ENCODE measurements at regions not wholly inside any gene's neighbourhood (a gene's known extent, or its start where the extent isn't known, plus 50 kb on each side); places are given as distances from the start of the nearest gene placed in this dataset.

- no peak for ATAC-seq
Observed at GRCh38 chr21:15487196-15487550, 242.6 kb upstream of the USP25 start.

DNA sequence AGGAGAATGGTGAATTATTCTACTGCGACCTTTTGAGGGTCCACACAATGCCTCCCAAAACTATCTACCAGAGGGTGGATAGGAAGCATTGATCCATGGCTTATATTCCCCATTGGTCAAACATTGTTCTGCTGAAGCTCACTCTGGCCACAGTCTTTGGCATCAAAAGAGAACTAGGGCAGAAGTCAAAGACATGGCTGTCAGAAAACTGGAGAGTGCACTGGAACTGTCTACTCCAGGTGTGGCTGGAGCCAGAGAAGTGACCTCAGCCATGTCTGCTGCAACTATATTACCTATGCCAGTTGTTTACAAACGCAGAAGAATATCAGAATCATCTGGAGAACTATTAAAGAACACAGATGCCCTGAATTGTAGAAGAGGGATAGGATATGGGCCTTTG, 238.7 kb upstream of the USP25 start:
- no peak for ATAC-seq

DNA sequence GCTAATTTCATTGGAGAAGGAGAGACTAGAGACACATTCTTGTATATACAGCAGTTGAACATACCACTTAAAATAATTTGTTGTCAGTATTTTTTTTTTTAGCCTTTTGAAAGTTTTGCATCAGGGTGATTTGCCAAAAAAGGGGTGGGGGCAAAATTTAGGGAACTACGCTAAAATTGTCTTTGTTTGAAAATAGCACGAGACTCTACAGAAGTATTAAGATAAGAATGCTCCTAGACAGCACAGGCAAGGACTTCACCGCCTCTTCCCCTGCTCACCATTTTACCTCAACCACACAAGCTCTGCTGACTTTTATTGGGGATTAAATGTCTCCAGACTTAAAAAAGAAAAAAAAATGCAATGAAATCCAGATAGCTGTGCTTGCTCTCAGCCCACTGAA, 236.1 kb upstream of the USP25 start:
- no peak for ATAC-seq

- no peak for ATAC-seq
Observed at GRCh38 chr21:15494481-15494880, 235.3 kb upstream of the USP25 start.

- ATAC-seq = no peak
Observed at GRCh38 chr21:15495965-15496364, 233.8 kb upstream of the USP25 start.

- no peak for ATAC-seq
Observed at GRCh38 chr21:15496911-15497310, 232.9 kb upstream of the USP25 start.

- ATAC-seq = peak; percentile 76 to 78
Observed at GRCh38 chr21:15498455-15498854, 231.3 kb upstream of the USP25 start.

DNA sequence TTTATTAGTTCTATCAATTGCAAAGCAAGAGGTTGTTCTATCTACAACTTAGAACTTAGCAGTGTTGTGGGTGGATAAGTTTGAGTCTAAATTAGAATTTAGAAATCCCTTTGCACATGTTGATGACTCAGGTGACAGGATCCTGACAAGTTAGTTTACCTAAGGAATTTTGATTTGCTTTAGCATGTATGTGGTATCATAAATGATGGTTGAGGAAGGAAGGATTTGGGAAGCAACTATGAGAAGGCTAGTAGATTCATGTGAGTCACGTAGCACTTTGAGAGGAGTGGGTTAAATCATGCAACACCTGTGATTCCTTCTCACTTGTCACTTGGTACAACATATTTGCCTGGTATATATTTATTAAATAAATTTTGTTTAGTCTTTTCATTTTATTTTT, 223.7 kb upstream of the USP25 start:
- ATAC-seq = no peak

DNA sequence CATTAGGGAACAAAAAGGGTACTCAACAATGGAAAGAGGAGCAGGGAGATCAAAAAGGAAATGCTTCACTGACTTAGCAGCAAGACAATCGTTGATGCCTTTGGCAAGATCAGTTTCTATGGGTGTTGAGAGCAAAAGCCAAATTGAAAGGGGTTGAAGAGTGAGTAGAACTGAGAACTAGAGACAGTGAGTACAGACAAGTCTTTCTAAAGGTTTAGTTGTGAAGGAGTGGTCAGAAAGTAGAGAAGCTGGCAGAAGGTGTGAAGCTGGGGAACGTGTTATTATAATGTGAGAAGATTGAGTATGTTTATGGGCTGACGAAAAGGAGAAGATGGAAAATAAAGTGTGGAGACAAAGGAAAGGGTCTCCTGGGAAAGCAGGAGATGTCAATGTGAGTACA, 221.2 kb upstream of the USP25 start:
- no peak for ATAC-seq

GRCh38 chr21:15514073-15514946, 215.5 kb upstream of the USP25 start:
- peak; percentile 89 to 91 for ATAC-seq

- ATAC-seq = no peak
Observed at GRCh38 chr21:15515908-15516307, 213.9 kb upstream of the USP25 start.

GRCh38 chr21:15517394-15517793, 212.4 kb upstream of the USP25 start:
- ATAC-seq = no peak

DNA sequence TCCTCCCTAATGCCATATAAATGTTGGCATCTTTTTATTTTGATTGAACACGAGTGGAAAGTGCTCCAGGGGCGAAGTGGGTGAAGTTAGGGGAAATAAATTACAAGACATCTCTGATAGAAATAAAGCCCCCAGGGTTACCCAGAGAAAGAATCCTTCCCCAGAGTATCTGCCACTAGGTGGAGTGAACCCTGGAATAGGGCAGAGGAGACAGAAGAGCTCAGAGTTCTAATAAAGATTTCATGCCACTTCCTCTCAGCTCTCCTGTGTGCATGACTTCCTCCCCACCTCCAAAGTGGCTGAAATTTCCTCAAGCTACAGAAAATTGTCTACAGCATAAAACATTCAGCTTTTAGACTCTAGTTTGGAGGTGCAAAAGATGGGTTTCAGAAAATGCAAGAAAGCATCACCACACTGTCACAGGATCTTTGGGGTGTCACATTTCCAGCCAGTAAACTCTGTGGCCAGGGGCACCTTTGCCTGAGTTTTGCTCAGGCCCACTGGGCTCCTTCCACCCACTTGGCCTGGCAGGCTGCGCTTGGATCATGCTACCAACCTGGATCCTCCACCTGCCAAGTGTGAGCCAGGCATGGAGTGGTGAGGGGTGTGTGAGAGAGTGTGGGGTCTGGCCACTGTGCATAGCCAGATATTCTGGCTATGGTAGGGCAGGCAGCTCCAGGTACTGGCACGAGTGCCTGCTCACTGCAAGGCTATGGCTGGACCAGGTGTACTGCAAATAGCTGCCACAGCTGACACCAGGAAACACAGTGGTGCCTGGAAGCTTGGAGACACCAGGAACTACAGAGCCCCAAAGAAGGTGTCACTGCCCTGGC, 208.8 kb upstream of the USP25 start:
- peak in 1 of 2 donors; percentile 17 for ATAC-seq

GRCh38 chr21:15521644-15522001, 208.2 kb upstream of the USP25 start:
- ATAC-seq = no peak

DNA sequence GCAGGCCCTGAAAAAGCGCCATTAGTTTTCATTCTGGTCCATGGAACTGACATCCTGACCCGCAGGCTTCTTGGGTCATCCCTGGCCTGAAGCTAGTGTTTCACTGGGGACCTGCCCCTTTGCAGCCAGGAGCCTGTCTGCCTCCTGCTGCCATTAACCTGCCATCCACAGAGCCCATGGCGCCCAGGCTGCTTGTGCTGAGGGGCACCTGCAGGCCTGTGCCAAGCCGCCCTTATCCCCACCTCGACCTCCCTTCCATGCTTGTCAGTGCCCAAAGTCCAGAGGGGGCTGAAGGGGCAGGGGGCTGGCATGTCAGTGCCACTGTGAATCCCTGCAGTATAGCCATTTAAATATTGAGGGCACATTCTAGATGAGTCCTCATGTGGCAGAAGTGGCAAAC, 207.6 kb upstream of the USP25 start:
- no peak for ATAC-seq

DNA sequence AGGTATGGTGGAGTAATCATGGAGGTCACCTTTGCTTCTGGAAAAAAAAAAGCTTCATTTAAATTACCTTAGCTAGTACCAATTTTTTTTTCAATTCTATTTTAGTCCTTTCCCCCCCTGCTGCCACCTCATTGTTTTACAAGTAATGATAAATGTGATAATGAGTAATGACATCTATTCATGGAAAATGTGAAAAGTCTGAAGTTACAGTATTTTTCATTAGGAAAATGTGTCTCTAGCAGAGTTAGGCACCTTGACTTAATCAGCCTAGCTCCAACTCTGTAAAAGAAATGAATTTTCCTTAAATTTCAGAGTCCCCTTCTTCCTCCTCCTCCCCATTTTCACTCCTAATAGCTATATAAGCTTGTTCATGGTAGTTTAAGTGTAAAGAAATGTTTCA, 204.9 kb upstream of the USP25 start:
- ATAC-seq = peak in 1 of 2 donors; percentile 60

GRCh38 chr21:15526798-15527197, 203.0 kb upstream of the USP25 start:
- no peak for ATAC-seq

DNA sequence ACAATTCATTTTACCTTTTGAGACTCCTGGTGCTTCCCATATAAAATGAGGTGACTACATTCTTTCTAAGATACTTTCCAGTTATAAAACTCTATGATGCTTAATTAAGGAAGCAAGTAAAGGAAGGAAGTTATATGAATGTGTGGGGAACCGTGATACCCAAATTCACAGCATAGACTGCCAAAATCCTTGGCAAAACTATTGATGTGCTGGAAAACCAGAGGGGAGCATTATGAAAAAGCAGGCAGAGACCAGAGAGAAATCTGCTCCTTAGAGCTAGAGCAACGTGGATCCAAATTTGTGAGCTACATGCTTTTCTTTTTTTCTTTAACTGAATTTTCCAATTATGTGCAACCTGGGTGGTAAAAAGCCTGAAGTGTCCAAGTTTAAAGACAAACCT, 201.4 kb upstream of the USP25 start:
- ATAC-seq = no peak

DNA sequence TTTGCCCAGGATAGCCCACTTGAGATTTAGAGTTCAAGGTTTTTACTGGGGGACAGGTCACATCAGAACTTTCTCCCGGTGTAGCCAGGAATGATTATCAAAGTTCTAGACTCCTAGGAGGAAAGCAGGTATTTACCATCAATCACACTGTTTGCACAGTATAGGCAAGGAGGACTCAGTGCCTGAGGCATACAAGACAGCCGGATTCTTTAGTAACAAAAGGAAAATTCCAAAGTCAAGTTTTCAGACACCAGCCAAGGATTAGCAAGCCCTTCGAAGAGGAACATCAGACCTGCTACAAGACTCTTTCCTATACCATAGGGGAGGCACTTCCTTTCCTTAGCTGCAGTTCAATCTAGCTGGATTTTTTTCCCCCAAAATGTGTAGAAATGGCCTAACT, 197.8 kb upstream of the USP25 start:
- ATAC-seq = no peak

DNA sequence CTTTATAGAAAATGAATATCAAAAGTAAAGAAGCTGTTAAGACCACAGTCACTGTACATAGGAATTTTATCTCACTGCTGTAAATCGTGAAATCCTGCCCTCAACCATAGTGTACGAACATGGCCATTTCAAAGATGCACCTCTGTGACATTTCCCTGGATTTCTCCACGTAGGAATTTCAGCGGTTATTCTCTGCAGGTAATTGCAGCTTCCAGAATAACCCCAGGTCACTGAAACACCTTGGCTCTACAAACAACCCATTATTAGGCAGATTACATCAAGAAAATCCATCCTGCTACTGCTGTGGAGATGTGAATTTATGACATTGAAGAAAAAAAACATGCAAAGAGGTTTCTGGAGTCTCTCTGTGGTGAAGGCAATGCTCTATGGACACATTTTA, 196.2 kb upstream of the USP25 start:
- ATAC-seq = no peak

GRCh38 chr21:15534450-15534886, 195.3 kb upstream of the USP25 start:
- no peak for ATAC-seq

DNA sequence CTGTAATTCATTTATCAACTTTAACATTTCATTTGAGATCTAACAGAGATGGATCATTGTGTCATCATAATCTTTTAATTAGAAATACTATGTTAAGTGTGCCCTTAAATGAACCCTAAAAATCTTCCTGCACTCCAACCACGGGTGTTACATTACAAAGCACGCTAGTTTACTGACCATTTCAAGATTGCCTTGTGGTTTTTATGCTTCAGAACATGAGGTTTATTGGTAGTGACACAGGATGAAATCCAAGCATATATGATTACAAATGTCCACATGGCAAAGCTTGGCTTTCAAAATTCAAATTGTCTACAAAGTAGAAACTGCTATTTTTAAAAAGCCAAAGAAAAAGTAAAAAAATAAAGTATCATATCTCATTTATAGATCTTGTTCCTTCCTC, 190.4 kb upstream of the USP25 start:
- no peak for ATAC-seq

GRCh38 chr21:15543473-15543872, 186.3 kb upstream of the USP25 start:
- no peak for ATAC-seq

GRCh38 chr21:15549671-15550070, 180.1 kb upstream of the USP25 start:
- no peak for ATAC-seq
